ENCODE measurements at regions not wholly inside any gene's neighbourhood (a gene's known extent, or its start where the extent isn't known, plus 50 kb on each side); places are given as distances from the start of the nearest gene placed in this dataset.

DNA sequence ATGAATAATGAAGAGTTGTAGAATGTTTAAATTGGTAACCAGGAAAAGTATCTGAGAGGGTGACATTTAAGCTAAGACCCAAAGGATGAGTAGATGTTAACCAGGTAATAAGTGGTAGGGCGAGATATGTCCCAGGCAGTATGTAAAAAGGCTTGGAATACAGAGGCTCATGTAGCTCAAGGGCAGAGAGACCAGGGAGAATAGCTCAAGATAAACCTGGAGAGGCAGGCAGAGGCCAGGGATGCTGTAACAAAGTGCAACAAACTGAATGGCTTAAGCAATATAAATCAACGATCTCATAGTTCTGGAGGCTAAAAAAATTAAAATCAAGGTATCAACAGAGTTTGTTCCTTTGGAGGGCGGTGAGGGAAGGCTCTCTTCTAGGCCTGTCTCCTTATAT is 660.8 kb downstream of the KLHL13 start:
- H3K9me2 ChIP-seq (replicated peaks; ENCODE audit: low read depth, low read length), result no peaks in the 10 kb centered on the region
- no peak overlapping the region for H3K4me3 ChIP-seq (ENCODE audit: low read length, poor library complexity, severe bottlenecking)
- H3K4me2 ChIP-seq (ENCODE audit: low read depth, low read length, poor library complexity, severe bottlenecking), result no peak overlapping the region
- H3K27me3 ChIP-seq (ENCODE audit: insufficient read depth, low read length, poor library complexity, severe bottlenecking), result no peaks in the 10 kb centered on the region
- TF ChIP-seq EZH2phosphoT487 (IDR thresholded peaks at IDR 0.05; ENCODE audit: borderline replicate concordance), result no peak
- H3K36me3 ChIP-seq (ENCODE audit: insufficient read depth, low read length), result no peaks in the 10 kb centered on the region
- no peaks in the 10 kb centered on the region for H3K9me3 ChIP-seq (ENCODE audit: insufficient read depth, low read depth, low read length)
- H3K9ac ChIP-seq (ENCODE audit: low read depth, low read length, poor library complexity, severe bottlenecking), result no peak overlapping the region
- no peaks in the 10 kb centered on the region for H3K4me1 ChIP-seq (ENCODE audit: insufficient read depth, low read length, poor library complexity, severe bottlenecking)
- no peaks in the 10 kb centered on the region for H3K79me2 ChIP-seq (ENCODE audit: insufficient read depth, low read length)
- H4K20me1 ChIP-seq (ENCODE audit: insufficient read depth, low read length, poor library complexity, severe bottlenecking), result no peaks in the 10 kb centered on the region
- no peaks in the 10 kb centered on the region for H3F3A ChIP-seq (ENCODE audit: low read depth)
- H2AFZ ChIP-seq (ENCODE audit: low read length), result no peak overlapping the region

DNA sequence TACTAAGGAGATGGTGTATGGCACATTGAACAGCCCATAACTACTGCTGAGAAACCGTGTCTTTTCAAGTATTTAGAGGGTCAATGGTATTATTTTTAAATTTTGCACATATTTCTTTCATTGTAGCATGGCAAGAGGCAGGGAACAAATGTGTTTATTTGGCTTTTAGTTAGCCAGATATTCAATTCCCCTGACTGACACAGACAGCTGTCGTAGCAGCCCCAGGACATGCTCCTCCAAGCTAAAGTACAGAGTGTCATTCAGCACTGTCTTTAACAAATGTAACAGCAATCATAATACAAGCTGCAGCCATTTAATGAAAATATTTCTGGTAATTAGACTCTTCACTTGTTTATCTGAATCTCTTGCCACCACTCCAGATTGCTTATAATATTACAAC is 687.1 kb downstream of the KLHL13 start:
- H4K20me1 ChIP-seq (ENCODE audit: insufficient read depth, low read length, poor library complexity, severe bottlenecking), result no peaks in the 10 kb centered on the region
- H3F3A ChIP-seq (ENCODE audit: low read depth), result no peaks in the 10 kb centered on the region
- no peaks in the 10 kb centered on the region for H3K9me2 ChIP-seq (replicated peaks; ENCODE audit: low read depth, low read length)
- no peak overlapping the region for H3K4me2 ChIP-seq (ENCODE audit: low read depth, low read length, poor library complexity, severe bottlenecking)
- H3K9me3 ChIP-seq (ENCODE audit: insufficient read depth, low read depth, low read length), result no peaks in the 10 kb centered on the region
- no peak overlapping the region for H3K9ac ChIP-seq (ENCODE audit: low read depth, low read length, poor library complexity, severe bottlenecking)
- no peaks in the 10 kb centered on the region for H3K4me1 ChIP-seq (ENCODE audit: insufficient read depth, low read length, poor library complexity, severe bottlenecking)
- H2AFZ ChIP-seq (ENCODE audit: low read length), result no peak overlapping the region
- no peak for TF ChIP-seq EZH2phosphoT487 (IDR thresholded peaks at IDR 0.05; ENCODE audit: borderline replicate concordance)
- TF ChIP-seq, protein P1, sequence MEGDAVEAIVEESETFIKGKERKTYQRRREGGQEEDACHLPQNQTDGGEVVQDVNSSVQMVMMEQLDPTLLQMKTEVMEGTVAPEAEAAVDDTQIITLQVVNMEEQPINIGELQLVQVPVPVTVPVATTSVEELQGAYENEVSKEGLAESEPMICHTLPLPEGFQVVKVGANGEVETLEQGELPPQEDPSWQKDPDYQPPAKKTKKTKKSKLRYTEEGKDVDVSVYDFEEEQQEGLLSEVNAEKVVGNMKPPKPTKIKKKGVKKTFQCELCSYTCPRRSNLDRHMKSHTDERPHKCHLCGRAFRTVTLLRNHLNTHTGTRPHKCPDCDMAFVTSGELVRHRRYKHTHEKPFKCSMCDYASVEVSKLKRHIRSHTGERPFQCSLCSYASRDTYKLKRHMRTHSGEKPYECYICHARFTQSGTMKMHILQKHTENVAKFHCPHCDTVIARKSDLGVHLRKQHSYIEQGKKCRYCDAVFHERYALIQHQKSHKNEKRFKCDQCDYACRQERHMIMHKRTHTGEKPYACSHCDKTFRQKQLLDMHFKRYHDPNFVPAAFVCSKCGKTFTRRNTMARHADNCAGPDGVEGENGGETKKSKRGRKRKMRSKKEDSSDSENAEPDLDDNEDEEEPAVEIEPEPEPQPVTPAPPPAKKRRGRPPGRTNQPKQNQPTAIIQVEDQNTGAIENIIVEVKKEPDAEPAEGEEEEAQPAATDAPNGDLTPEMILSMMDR (conservative IDR thresholded peaks at IDR 0.05; ENCODE audit: low read length), result no peak
- no peaks in the 10 kb centered on the region for H3K36me3 ChIP-seq (ENCODE audit: insufficient read depth, low read length)
- no peak overlapping the region for H3K4me3 ChIP-seq (ENCODE audit: low read length, poor library complexity, severe bottlenecking)
- H3K27me3 ChIP-seq (ENCODE audit: insufficient read depth, low read length, poor library complexity, severe bottlenecking), result no peaks in the 10 kb centered on the region
- no peaks in the 10 kb centered on the region for H3K79me2 ChIP-seq (ENCODE audit: insufficient read depth, low read length)

DNA sequence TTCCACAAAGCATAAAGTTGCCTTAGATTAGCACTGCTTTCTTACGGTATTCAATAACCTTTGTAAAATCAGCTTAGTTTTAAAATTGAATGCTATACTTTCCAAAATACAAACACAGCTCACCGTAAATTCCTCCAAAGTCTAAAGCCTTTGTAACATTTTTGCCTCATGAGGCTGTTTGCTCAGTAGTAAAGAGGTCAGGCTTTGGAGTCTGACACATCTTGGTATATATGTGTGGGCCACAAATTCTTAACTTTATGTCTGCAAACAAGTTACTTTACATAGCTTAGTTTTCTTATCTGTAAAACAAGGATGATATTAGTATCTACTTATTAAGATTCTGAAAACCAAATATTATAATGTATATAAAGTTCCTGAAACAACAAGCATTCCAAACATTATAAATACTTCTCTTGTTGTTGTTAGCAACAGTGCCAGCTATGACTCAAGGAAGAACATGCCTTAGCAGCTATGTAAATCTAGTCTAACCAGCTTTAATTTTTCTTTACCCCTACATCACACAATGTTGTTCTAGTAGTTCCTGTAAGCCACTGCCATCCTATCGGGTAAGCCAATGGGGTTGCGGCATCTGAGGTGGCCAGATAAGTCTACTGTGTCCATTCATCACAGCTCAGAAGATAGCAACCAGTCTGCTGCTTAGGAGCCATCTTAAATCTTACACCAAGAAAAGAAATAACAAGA is 709.0 kb downstream of the KLHL13 start:
- TF ChIP-seq, protein P1 (conservative IDR thresholded peaks at IDR 0.05; ENCODE audit: low read length), result no peak
- TF ChIP-seq EZH2phosphoT487 (IDR thresholded peaks at IDR 0.05; ENCODE audit: borderline replicate concordance), result no peak

DNA sequence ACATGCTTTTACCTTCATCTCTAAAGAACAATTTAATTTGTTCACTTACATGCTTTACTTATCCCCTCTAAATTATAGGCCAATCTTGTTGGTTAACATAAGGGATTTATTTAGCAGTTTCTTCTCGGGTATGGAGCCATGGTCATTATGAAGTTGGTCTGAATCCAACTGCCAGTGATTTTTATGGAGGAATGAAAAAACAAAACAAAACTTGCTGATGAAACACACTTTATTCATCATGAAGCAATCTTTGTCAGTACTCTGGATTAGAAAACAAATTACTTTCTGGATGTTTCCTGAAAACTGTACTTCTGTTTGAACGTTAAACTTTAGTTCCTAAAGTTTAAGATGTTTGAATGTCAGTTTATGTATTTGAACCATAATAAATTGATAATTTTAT is 715.8 kb downstream of the KLHL13 start:
- no peaks in the 10 kb centered on the region for H4K20me1 ChIP-seq (ENCODE audit: insufficient read depth, low read length, poor library complexity, severe bottlenecking)
- no peaks in the 10 kb centered on the region for H3F3A ChIP-seq (ENCODE audit: low read depth)
- no peak overlapping the region for H3K4me2 ChIP-seq (ENCODE audit: low read depth, low read length, poor library complexity, severe bottlenecking)
- no peaks in the 10 kb centered on the region for H3K27me3 ChIP-seq (ENCODE audit: insufficient read depth, low read length, poor library complexity, severe bottlenecking)
- H3K9ac ChIP-seq (ENCODE audit: low read depth, low read length, poor library complexity, severe bottlenecking), result no peak overlapping the region
- H3K9me3 ChIP-seq (ENCODE audit: insufficient read depth, low read depth, low read length), result no peaks in the 10 kb centered on the region
- no peaks in the 10 kb centered on the region for H3K79me2 ChIP-seq (ENCODE audit: insufficient read depth, low read length)
- TF ChIP-seq, protein P1 (conservative IDR thresholded peaks at IDR 0.05; ENCODE audit: low read length), result no peak
- no peak for TF ChIP-seq EZH2phosphoT487 (IDR thresholded peaks at IDR 0.05; ENCODE audit: borderline replicate concordance)
- no peaks in the 10 kb centered on the region for H3K9me2 ChIP-seq (replicated peaks; ENCODE audit: low read depth, low read length)
- no peak overlapping the region for H2AFZ ChIP-seq (ENCODE audit: low read length)
- no peaks in the 10 kb centered on the region for H3K4me1 ChIP-seq (ENCODE audit: insufficient read depth, low read length, poor library complexity, severe bottlenecking)
- no peak overlapping the region for H3K4me3 ChIP-seq (ENCODE audit: low read length, poor library complexity, severe bottlenecking)
- no peaks in the 10 kb centered on the region for H3K36me3 ChIP-seq (ENCODE audit: insufficient read depth, low read length)

More for the DNA sequence above, 709.0 kb downstream of the KLHL13 start:
- Histone ChIP-seq H2AFZ (ENCODE audit: low read length) (no peak overlapping the region), H3K27me3 (ENCODE audit: insufficient read depth, low read length, poor library complexity, severe bottlenecking) (no peaks in the 10 kb centered on the region), H3K9me3 (ENCODE audit: insufficient read depth, low read depth, low read length) (no peaks in the 10 kb centered on the region), H3K9me2 (replicated peaks; ENCODE audit: low read depth, low read length) (no peaks in the 10 kb centered on the region), H3F3A (ENCODE audit: low read depth) (no peaks in the 10 kb centered on the region), H3K4me3 (ENCODE audit: low read length, poor library complexity, severe bottlenecking) (no peak overlapping the region), H4K20me1 (ENCODE audit: insufficient read depth, low read length, poor library complexity, severe bottlenecking) (no peaks in the 10 kb centered on the region), H3K4me2 (ENCODE audit: low read depth, low read length, poor library complexity, severe bottlenecking) (no peak overlapping the region), H3K79me2 (ENCODE audit: insufficient read depth, low read length) (no peaks in the 10 kb centered on the region), H3K36me3 (ENCODE audit: insufficient read depth, low read length) (no peaks in the 10 kb centered on the region), H3K9ac (ENCODE audit: low read depth, low read length, poor library complexity, severe bottlenecking) (no peak overlapping the region), H3K4me1 (ENCODE audit: insufficient read depth, low read length, poor library complexity, severe bottlenecking) (no peaks in the 10 kb centered on the region)
